ENCODE measurements at regions not wholly inside any gene's neighbourhood (a gene's known extent, or its start where the extent isn't known, plus 50 kb on each side); places are given as distances from the start of the nearest gene placed in this dataset.
"Not testable (repeated sequence)": the region's sequence is repeated elsewhere in the genome, so short reads cannot be mapped to it uniquely, and the experiment has no call there.

GRCh38 chr13:56459286-56459685, 681.4 kb upstream of the PRR20A start:
- Histone ChIP-seq H3K4me1 (ENCODE audit: control insufficient read depth, extremely low read depth, insufficient read depth, low read length) (no peaks in the 10 kb centered on the region), H3K9me3 (ENCODE audit: control insufficient read depth, insufficient read depth, low read depth, low read length) (no peaks in the 10 kb centered on the region), H3K27ac (ENCODE audit: insufficient read depth, low read length) (no peak overlapping the region), H3K27me3 (ENCODE audit: control insufficient read depth, insufficient read depth, low read length) (no peaks in the 10 kb centered on the region), H4K20me1 (ENCODE audit: control insufficient read depth, extremely low read depth, insufficient read depth, low read length) (no peaks in the 10 kb centered on the region), H3K36me3 (ENCODE audit: control insufficient read depth, insufficient read depth, low read length) (no peaks in the 10 kb centered on the region), H3K9ac (ENCODE audit: insufficient read depth, low read length) (no peak overlapping the region), H3K4me3 (replicated peaks in 1 of 4; ENCODE audit: control extremely low read depth in 1 of 4, insufficient read depth in 1 of 4, low read depth in 3 of 4, low read length in 4 of 4) (no peak overlapping the region), H3K4me2 (ENCODE audit: extremely low read depth, insufficient read depth, low read length) (no peak overlapping the region), H3K79me2 (ENCODE audit: control insufficient read depth, insufficient read depth, low read length) (no peaks in the 10 kb centered on the region), H2AFZ (ENCODE audit: low read length) (no peak overlapping the region)
- TF ChIP-seq CTCF (conservative IDR thresholded peaks at IDR 0.05 in 1 of 2, IDR thresholded peaks at IDR 0.05 in 1 of 2; ENCODE audit: low read depth in 1 of 2, low read length in 2 of 2) (no peak), EZH2 (IDR thresholded peaks at IDR 0.05; ENCODE audit: low read length, missing control alignments) (no peak)
- no peak for DNase-seq (ENCODE audit: low read depth in 2 of 2)

GRCh38 chr13:56501750-56502149, 639.0 kb upstream of the PRR20A start:
- no peak overlapping the region for H3K27ac ChIP-seq (ENCODE audit: insufficient read depth, low read length)
- no peaks in the 10 kb centered on the region for H3K9me3 ChIP-seq (ENCODE audit: control insufficient read depth, insufficient read depth, low read depth, low read length)
- no peak overlapping the region for H3K9ac ChIP-seq (ENCODE audit: insufficient read depth, low read length)
- no peak overlapping the region for H3K4me2 ChIP-seq (ENCODE audit: extremely low read depth, insufficient read depth, low read length)
- H3K79me2 ChIP-seq (ENCODE audit: control insufficient read depth, insufficient read depth, low read length): no peaks in the 10 kb centered on the region
- no peak overlapping the region for H2AFZ ChIP-seq (ENCODE audit: low read length)
- H3K4me1 ChIP-seq (ENCODE audit: control insufficient read depth, extremely low read depth, insufficient read depth, low read length): no peaks in the 10 kb centered on the region
- no peak for DNase-seq (ENCODE audit: low read depth in 2 of 2)
- no peaks in the 10 kb centered on the region for H3K27me3 ChIP-seq (ENCODE audit: control insufficient read depth, insufficient read depth, low read length)
- H3K36me3 ChIP-seq (ENCODE audit: control insufficient read depth, insufficient read depth, low read length): no peaks in the 10 kb centered on the region
- TF ChIP-seq CTCF (conservative IDR thresholded peaks at IDR 0.05 in 1 of 2, IDR thresholded peaks at IDR 0.05 in 1 of 2; ENCODE audit: low read depth in 1 of 2, low read length in 2 of 2) (no peak), EZH2 (IDR thresholded peaks at IDR 0.05; ENCODE audit: low read length, missing control alignments) (no peak)
- no peak overlapping the region for H3K4me3 ChIP-seq (replicated peaks in 1 of 4; ENCODE audit: control extremely low read depth in 1 of 4, insufficient read depth in 1 of 4, low read depth in 3 of 4, low read length in 4 of 4)
- no peaks in the 10 kb centered on the region for H4K20me1 ChIP-seq (ENCODE audit: control insufficient read depth, extremely low read depth, insufficient read depth, low read length)

- H3K4me3 ChIP-seq (replicated peaks in 1 of 4; ENCODE audit: control extremely low read depth in 1 of 4, insufficient read depth in 1 of 4, low read depth in 3 of 4, low read length in 4 of 4): no peak overlapping the region
- no peak overlapping the region for H3K4me2 ChIP-seq (ENCODE audit: extremely low read depth, insufficient read depth, low read length)
- H3K9me3 ChIP-seq (ENCODE audit: control insufficient read depth, insufficient read depth, low read depth, low read length): no peaks in the 10 kb centered on the region
- no peak overlapping the region for H3K27ac ChIP-seq (ENCODE audit: insufficient read depth, low read length)
- H2AFZ ChIP-seq (ENCODE audit: low read length): no peak overlapping the region
- H3K79me2 ChIP-seq (ENCODE audit: control insufficient read depth, insufficient read depth, low read length): no peaks in the 10 kb centered on the region
- H3K4me1 ChIP-seq (ENCODE audit: control insufficient read depth, extremely low read depth, insufficient read depth, low read length): no peaks in the 10 kb centered on the region
- TF ChIP-seq EZH2 (IDR thresholded peaks at IDR 0.05; ENCODE audit: low read length, missing control alignments) (no peak), CTCF (conservative IDR thresholded peaks at IDR 0.05 in 1 of 2, IDR thresholded peaks at IDR 0.05 in 1 of 2; ENCODE audit: low read depth in 1 of 2, low read length in 2 of 2) (no peak)
- H3K27me3 ChIP-seq (ENCODE audit: control insufficient read depth, insufficient read depth, low read length): no peaks in the 10 kb centered on the region
- H4K20me1 ChIP-seq (ENCODE audit: control insufficient read depth, extremely low read depth, insufficient read depth, low read length): no peaks in the 10 kb centered on the region
- H3K36me3 ChIP-seq (ENCODE audit: control insufficient read depth, insufficient read depth, low read length): no peaks in the 10 kb centered on the region
- no peak overlapping the region for H3K9ac ChIP-seq (ENCODE audit: insufficient read depth, low read length)
- DNase-seq (ENCODE audit: low read depth in 2 of 2): no peak
Measured at GRCh38 chr13:56510836-56511235, 629.9 kb upstream of the PRR20A start.

GRCh38 chr13:56512336-56512735, 628.4 kb upstream of the PRR20A start:
- H3K79me2 ChIP-seq (ENCODE audit: control insufficient read depth, insufficient read depth, low read length); H2AFZ ChIP-seq (ENCODE audit: low read length); H3K4me2 ChIP-seq (ENCODE audit: extremely low read depth, insufficient read depth, low read length); H4K20me1 ChIP-seq (ENCODE audit: control insufficient read depth, extremely low read depth, insufficient read depth, low read length); H3K36me3 ChIP-seq (ENCODE audit: control insufficient read depth, insufficient read depth, low read length); H3K4me1 ChIP-seq (ENCODE audit: control insufficient read depth, extremely low read depth, insufficient read depth, low read length); DNase-seq (ENCODE audit: low read depth in 2 of 2); H3K9me3 ChIP-seq (ENCODE audit: control insufficient read depth, insufficient read depth, low read depth, low read length); H3K4me3 ChIP-seq (replicated peaks in 1 of 4; ENCODE audit: control extremely low read depth in 1 of 4, insufficient read depth in 1 of 4, low read depth in 3 of 4, low read length in 4 of 4); H3K9ac ChIP-seq (ENCODE audit: insufficient read depth, low read length); H3K27me3 ChIP-seq (ENCODE audit: control insufficient read depth, insufficient read depth, low read length); H3K27ac ChIP-seq (ENCODE audit: insufficient read depth, low read length): not testable (repeated sequence)
